Suprapubic skin (tissue), 4 donors: ENCODE measurements at regions not wholly inside any gene's neighbourhood (a gene's known extent, or its start where the extent isn't known, plus 50 kb on each side); places are given as distances from the start of the nearest gene placed in this dataset.

Source experiments
- CTCF ChIP-seq, 2 donors: fragments of 200-600 bp in 1 of 2; fragments of 450-650 bp in 1 of 2; sonication (generic) in 1 of 2; IDR thresholded peaks; one replicate each; pipeline ENCODE4 v1.5.1; 2016 to 2019; ENCODE audit warnings: antibody characterized with exemption in 2 of 2, mild to moderate bottlenecking in 1 of 2, moderate library complexity in 1 of 2
- POLR2A ChIP-seq, 2 donors: fragments of 450-650 bp; IDR thresholded peaks; one replicate each; pipeline ENCODE4 v1.6.1; 2017; ENCODE audit warnings: antibody characterized with exemption in 2 of 2, mild to moderate bottlenecking in 2 of 2, moderate library complexity in 2 of 2
- POLR2AphosphoS5 ChIP-seq, 3 donors: sonication (generic); formaldehyde crosslinking; IDR thresholded peaks; one replicate each; pipeline ENCODE4 v1.6.1; 2017; ENCODE audit warnings: antibody characterized with exemption in 3 of 3

GRCh38 chr6:169935348-169935718 is 183.9 kb downstream of the ERMARD start:
- TF ChIP-seq CTCF (IDR thresholded peaks at IDR 0.05) (no peak), POLR2AphosphoS5 (IDR thresholded peaks at IDR 0.05) (no peak), POLR2A (IDR thresholded peaks at IDR 0.05) (no peak)
